Right kidney (tissue), 1 donor: ENCODE measurements at regions not wholly inside any gene's neighbourhood (a gene's known extent, or its start where the extent isn't known, plus 50 kb on each side); places are given as distances from the start of the nearest gene placed in this dataset.
"Not testable (repeated sequence)": the region's sequence is repeated elsewhere in the genome, so short reads cannot be mapped to it uniquely, and the experiment has no call there.

ENCODE experiments used
- DNase-seq: peaks from one replicate; pipeline ENCODE4 v3.0.0-alpha.2; 2016

DNA sequence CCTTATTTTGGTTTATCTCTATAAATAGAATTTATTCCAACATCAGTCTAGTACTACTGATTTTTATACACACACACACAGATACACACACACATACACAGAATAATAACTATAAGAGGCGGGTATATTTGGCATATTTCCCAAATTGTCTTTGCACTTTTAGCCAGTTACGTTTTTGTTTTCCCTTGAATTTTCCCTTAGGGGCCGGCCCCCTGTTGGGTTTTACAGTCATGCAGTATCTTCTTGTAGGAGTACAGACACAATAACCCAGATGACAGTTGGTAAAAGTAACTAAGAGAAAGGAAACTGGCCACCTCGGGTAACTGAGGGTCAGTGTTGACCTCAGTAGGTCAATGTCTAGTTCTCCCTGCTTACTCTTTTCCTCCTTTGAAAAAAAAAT, 50.9 kb downstream of the DISP1 start:
- no peak for DNase-seq

GRCh38 chr1:222867316-222867715, 52.5 kb downstream of the DISP1 start:
- no peak for DNase-seq

DNA sequence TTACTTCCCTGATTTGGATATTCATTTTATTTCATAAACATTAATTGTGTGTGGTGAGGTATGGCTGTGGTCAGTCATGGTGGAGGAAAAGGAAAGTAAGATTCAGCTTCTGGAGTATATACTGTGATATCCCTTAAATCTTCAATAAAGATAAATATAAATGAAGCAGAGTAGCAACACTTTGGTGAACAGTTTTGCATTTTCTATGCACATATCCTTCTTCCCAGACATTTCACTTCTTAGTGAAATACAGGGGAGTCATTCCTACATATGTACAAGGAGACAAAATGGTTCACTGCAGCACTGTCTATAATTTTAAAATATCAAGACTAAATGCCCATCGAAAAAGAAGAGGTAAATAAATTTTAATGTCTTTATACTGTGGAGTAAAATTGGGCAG, 61.3 kb downstream of the DISP1 start:
- DNase-seq = no peak

DNA sequence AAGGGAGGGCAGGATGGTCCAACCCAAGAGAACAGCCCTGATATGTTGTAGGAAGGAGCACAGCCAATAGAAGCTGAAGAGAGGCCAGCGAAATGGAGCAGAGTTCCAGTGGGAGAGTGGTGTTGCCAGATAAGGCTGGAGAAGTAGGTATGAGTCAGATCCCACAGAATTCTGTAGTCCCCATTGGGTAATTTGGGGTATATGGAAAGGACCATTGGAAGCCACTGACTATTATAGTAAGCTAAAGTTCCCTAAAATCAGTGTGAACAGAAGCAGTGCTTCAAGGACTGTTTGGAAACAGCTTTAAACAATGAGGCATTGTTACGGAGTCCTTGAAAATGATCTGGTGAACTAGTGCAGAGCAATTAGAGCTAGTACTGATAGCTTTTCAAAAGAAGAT, 63.0 kb downstream of the DISP1 start:
- no peak for DNase-seq

GRCh38 chr1:222880587-222880986, 65.7 kb downstream of the DISP1 start:
- DNase-seq = no peak

GRCh38 chr1:222886194-222886854, 71.5 kb downstream of the DISP1 start:
- DNase-seq = no peak

DNA sequence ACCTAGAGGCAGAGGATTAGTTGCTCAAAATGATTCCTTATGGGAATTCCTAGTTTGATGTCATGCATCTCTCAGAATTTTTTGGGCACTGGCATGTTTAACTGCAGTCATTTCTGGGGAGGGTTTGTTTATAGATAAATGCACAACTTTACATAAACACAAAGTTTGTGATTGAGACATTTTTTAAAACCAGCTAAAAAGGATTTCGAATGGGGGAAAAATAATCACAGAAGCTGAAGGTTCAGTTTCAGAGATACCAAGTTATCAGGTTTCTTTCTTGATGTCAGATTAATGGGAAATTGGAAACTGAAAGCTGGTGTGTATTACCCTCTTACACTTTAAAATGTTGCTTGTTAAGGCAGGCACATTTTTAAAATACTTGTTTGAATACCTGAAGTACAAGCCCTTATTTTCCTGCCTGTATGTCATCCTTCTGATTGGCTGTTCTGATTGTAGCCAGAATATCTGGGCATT, 72.1 kb downstream of the DISP1 start:
- no peak for DNase-seq

GRCh38 chr1:222889440-222889839, 74.6 kb downstream of the DISP1 start:
- DNase-seq = no peak

- DNase-seq = no peak
Measured at GRCh38 chr1:222890716-222891115, 75.9 kb downstream of the DISP1 start.

GRCh38 chr1:222891578-222891977, 76.7 kb downstream of the DISP1 start:
- DNase-seq = no peak

GRCh38 chr1:222892137-222892769, 77.4 kb downstream of the DISP1 start:
- DNase-seq = no peak

DNA sequence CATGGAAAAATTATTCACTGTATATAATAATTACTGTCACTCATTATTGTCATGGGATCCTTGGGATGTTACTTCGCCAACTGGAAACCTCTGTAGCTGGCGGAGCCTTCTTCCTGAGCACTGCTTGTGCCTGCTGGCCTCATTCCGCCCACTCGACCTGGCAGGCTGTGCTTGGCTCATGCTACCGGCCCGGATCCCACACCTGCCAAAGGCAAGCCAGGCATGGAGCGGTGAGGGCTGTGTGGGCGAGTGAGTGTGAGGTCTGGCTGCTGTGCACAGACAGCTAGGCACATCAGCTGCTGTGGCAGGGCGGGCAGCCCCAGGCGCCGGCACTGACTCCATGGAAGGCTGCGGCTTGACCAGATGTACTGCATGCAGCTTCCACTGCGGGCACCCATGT, 78.4 kb downstream of the DISP1 start:
- DNase-seq = no peak

GRCh38 chr1:222894331-222894730, 79.5 kb downstream of the DISP1 start:
- no peak for DNase-seq

GRCh38 chr1:222896630-222897526, 82.0 kb downstream of the DISP1 start:
- no peak for DNase-seq

DNA sequence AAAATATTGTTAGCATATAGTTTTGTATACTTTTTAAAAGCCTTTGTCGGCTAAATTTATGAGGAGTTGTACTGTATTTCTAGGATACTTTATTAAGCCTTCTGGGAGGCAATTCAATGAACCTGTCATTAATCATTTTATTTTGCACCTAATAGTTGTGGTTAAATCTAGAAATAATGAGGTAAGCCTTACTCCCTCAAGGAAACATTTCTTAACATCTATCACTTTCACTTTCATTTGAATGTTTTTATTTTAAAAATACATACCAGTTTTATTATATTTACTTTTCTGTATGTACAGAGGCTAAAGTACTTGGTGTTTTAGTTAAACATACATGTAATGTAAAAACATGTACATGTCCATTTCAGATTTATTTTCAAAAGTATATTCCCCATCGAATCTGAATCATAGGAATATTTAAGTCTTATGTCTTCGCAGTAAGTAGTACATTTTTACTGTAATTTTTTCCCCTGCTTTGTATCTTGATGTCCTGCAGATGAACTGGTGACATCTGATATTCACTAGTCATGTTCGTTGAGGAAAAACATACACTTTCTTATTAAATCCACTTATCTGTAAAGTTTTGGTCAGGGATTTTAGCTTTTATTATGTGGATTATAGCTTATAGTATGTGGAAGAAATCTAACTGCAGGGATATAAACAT, 82.8 kb downstream of the DISP1 start:
- no peak for DNase-seq

GRCh38 chr1:222898191-222898527, 83.3 kb downstream of the DISP1 start:
- no peak for DNase-seq

DNA sequence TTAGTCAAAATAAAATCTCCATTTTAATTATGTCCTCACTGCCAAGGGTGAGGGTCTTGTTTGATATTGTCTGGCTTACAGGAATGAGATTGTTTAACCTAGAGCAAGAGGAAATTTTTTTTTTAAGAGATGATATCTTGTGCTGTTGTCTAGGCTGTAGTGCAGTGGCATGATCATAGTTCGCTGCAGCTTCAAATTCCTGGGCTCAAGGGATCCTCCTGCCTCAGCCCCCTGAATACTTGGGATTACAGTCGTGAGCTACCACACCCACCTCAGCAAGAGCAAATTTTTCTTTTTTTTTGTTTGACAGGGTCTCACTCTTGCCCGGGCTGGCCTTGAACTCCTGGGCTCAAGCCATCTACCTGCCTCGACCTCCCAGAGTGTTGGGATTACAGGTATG, 84.6 kb downstream of the DISP1 start:
- DNase-seq = no peak

GRCh38 chr1:222904451-222904850, 89.6 kb downstream of the DISP1 start:
- no peak for DNase-seq

DNA sequence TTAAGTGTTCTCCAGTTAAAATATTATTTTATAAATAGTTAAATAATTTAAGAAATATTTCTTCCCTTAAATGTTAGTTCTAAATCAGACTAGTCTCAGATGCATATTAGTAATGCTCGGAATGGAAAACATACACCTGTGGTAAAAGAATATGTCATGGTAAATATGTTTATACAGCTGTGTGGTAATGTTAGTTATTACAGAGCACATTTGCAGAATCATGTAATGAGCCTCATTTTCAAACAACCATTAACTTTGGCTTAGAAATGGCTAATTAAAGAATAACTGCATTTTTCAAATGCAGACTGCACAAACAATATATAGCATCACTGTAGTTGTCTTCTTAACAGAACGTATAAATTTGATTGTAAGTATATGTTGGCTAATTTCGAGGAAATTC, 90.3 kb downstream of the DISP1 start:
- DNase-seq = no peak

- DNase-seq = not testable (repeated sequence)
Measured at GRCh38 chr1:222906271-222906739, 91.5 kb downstream of the DISP1 start.

GRCh38 chr1:222909586-222909985, 94.7 kb downstream of the DISP1 start:
- DNase-seq = no peak

DNA sequence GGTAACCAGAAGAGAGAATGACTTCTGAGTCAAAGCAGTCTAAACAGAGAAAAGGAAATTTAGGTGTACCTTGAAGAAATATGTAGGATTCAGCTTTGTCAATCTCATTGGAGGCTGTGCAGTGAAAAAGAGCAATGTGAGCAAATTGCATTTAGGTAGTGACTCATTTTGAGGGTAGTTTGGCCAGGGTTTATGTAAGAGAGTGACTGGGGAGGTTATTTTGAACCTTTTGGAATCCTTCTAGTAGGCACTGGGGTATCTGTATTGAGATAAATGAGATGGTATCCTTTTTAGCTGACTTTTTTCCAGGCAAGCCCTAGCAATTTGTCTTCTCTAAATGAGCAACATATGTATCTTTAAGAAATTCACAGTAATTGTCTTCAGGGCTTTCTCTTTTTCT, 95.9 kb downstream of the DISP1 start:
- no peak for DNase-seq

DNA sequence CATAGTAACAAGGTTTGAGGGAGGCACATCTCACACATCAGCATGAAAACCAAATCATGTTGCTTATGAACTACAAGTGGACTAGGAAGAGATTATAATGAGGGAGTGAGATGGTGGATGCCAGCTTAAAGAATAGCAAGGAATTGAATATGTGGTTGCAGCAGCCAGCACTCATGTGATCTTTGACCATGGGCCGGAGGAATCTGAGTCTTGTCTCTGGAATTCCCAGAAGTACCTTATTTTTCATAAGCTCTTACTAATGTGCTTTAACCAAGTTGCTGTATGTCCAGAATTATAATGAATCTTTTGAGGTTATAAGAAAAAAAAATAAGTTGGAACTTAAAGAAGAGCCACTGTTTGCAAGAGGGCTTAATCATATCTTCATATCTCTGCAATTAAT, 97.0 kb downstream of the DISP1 start:
- DNase-seq = no peak
